ENCODE measurements at regions not wholly inside any gene's neighbourhood (a gene's known extent, or its start where the extent isn't known, plus 50 kb on each side); places are given as distances from the start of the nearest gene placed in this dataset.
"Not testable (repeated sequence)": the region's sequence is repeated elsewhere in the genome, so short reads cannot be mapped to it uniquely, and the experiment has no call there.

DNA sequence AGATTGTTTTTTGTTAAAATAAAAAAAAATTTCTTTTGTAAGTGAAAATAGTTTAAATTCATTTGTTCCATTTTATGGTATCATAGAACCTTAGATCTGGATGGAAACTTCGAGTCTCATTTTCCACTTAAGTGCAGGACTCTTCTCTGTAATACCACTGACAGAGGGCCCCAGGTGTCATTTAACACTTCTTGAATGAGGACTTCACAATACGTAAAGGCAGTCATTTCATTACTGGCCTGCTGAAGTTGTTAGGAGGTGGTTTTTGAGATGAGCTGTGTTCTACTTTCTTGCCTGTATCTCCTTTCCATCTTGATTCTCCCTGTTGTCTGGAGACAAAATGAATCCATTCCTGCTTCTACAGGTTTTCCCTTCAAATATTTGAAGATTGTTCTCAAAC lies 455.3 kb downstream of the DMRT2 start:
- no peak for DNase-seq

DNA sequence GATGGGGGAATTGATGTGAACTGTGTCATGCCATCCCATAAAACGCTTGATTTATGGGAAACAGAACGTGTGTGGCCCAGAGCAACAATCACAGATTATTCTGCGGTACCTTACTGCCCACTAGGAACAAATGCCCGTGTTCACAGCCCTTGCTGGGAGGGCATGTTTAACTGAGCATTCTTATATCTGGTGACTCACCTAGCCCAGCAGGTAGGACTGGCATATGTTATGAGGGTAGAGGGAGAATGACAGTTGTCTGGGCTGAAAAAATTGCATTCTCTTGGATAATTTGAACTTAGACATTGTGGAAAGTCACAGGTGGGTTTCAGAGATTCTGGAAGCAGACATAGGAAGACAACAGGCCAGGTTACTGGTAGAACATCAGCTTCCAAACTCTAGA lies 460.6 kb downstream of the DMRT2 start:
- DNase-seq: no peak

DNA sequence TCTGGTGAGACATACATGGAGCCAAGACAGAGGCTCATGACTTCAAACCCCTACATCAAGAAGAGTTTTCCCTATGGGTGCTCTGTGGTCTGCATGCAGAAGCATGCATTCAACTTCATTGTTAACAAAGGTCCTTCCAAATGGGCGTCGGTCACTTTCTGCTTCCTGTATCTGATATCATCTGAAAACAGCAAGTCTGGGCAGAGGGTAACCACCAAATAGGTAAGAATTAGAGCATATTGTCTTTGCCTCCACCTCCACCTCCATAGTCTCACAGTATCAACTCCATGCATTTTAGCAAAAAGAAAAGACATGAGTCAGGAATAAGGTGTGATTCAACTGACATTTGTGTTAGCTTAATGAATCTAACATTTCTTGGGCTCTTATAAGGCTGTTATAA lies 462.9 kb downstream of the DMRT2 start:
- no peak for DNase-seq

GRCh38 chr9:1514250-1514649 lies 464.1 kb downstream of the DMRT2 start:
- no peak for DNase-seq

- no peak for DNase-seq
Observed at GRCh38 chr9:1514776-1515363, 464.7 kb downstream of the DMRT2 start.

DNA sequence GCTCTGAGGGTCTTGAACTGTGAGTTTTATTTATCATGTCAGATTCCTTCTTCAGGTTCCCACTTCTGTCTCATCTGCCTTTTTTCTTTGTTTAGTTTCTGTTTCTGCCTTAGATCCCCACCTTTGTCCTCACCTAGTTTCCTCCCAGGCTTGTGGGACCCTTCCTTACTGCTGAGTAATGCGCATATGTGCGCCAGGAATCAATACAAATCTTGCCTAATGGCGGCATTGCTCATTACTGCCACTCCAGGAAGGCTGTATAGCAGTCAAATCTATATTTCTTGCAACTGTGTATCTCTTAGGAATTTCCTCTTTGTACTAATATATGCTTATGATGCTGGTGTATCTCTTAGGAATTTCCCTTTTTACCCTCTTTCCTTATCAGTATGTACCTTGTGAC lies 465.4 kb downstream of the DMRT2 start:
- DNase-seq: no peak

- DNase-seq: no peak
Observed at GRCh38 chr9:1521547-1521946, 471.4 kb downstream of the DMRT2 start.

DNA sequence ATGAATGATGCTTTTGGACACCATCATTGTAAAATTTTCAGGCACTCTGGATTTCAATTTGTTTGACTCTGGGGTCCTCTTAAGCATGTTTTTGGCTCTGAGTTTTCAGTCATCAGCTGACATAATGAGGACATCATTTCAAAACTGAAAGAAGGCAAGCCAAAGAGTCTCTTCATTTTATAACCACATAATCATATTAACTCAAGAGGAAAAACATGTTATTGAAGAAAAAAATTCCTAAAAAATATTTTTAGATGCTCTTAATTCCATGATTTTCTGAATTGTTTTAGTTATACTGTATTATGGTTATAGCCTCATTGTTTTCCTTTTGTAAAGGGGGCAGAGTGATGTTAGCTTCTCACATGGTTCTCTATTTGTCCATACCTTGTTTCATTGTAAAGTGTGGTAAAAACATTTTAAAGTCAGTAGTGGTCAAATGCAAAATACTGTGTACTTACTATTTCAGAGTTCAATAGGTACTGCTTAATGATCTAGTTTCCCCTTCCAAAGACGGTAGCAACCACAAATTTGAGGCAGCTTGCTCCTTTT lies 472.1 kb downstream of the DMRT2 start:
- no peak for DNase-seq

DNA sequence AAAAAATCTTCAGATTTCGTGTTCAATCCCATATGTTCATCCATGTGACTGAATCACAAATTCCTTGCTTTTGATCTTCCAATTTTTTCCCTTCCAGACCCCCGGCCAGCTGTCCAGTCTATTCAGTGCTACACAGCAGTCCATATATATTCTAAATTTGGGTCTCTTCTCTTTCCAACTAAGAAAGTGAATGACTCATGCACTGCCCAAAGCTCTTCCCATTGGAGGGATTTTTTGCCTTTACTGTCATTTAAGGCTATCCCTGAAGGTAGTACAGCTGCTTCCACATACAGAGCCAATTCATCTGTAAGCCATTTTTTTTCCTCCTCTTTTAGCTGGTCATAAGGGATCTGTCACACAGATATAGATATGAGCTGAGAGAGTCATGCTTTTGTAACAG lies 478.3 kb downstream of the DMRT2 start:
- DNase-seq: no peak

DNA sequence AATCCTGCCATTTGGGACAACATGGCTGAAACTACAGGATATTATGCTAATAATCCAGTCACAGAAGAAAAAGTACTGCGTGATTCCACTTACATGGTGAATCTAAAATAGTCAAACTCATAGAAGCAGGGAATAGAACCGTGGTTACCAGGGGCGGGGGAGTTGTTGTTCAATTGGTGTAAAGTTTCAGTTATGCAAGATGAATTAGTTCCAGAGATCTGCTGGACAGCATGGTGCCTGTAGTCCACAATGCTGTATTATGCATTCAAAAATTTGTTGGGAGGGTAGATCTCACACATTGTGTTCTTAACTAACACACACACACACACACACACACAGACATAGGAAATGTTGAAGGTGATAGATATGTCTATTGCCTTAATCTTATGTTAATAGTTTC lies 480.5 kb downstream of the DMRT2 start:
- no peak for DNase-seq

DNA sequence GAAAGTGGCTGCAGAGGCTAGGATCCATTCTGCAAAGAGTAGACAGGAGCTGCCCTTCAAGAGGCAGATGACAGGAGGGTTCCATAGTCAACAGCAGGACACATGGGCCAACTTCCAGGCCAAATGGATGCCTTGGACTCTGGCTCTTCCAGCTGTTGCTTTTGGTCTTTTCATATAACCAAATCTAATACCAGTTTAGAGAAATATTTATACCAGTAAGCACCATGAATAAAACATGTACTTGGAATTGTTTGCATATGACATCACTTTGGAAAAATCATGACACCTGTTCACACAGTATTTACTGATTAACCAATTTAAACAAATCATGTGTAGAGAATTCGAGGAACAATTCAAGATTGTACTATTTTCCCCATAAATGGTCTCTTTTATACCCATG lies 481.3 kb downstream of the DMRT2 start:
- DNase-seq: no peak

DNA sequence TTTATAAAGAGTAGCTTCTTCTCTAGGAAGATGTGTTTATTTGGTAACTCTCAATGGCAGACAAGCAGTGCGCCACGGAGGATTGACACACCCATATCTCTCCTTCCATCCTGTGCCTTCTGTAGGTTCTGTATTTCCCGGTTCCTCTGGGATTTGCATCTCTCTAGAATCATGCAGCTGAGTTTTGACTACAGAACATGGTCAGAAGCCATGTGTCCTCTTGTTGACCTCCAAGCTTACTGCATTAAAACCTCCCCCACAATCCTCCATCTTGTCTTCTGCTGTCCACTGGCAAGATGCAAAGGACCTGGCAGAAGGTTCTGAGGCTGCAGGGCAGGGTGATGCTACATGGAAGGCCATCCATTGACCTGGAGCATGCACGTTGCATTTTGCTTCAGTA lies 482.0 kb downstream of the DMRT2 start:
- no peak for DNase-seq

- no peak for DNase-seq
Observed at GRCh38 chr9:1535051-1535450, 480.1 kb upstream of the SMARCA2 start.

DNA sequence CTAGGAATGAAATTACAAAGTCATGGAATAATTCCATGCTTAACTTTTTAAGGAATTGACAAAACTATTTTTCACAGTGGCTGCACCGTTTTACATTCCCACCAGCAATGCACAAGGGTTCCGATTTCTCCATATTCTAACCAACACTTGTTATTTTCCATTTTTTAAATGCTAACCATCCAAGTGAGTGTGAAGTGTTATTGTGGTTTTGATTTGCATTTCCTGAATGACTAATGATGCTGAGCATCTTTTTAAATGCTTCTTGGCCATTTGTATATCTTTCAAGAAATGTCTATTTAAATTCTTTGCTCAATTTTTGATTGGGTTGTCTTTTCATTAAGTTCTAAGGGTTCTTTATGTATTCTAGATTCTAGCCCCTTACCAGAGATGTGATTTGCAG lies 479.5 kb upstream of the SMARCA2 start:
- no peak for DNase-seq

GRCh38 chr9:1536522-1537170 lies 478.5 kb upstream of the SMARCA2 start:
- DNase-seq: no peak

DNA sequence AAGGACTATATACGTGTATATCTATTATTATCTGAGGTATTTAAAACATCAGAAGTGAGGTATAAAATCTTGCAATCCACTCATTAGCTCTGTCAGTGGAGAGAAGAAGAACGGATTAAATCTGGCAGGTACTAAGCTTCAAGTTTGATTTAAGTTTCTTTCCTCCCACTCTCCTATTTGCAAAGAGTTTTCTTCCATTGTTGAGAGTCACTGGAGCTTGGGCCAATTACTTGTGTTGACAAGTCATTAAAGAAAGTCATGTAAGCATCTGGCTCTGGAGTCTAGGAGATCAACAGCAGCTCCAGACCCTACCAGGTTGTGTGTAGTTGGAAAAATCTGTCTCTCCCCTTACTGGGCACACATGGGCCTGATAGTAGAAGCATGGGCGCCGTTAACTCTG lies 476.8 kb upstream of the SMARCA2 start:
- DNase-seq: no peak

GRCh38 chr9:1539216-1539615 lies 475.9 kb upstream of the SMARCA2 start:
- DNase-seq: no peak

- DNase-seq: no peak
Observed at GRCh38 chr9:1550636-1551035, 464.5 kb upstream of the SMARCA2 start.

DNA sequence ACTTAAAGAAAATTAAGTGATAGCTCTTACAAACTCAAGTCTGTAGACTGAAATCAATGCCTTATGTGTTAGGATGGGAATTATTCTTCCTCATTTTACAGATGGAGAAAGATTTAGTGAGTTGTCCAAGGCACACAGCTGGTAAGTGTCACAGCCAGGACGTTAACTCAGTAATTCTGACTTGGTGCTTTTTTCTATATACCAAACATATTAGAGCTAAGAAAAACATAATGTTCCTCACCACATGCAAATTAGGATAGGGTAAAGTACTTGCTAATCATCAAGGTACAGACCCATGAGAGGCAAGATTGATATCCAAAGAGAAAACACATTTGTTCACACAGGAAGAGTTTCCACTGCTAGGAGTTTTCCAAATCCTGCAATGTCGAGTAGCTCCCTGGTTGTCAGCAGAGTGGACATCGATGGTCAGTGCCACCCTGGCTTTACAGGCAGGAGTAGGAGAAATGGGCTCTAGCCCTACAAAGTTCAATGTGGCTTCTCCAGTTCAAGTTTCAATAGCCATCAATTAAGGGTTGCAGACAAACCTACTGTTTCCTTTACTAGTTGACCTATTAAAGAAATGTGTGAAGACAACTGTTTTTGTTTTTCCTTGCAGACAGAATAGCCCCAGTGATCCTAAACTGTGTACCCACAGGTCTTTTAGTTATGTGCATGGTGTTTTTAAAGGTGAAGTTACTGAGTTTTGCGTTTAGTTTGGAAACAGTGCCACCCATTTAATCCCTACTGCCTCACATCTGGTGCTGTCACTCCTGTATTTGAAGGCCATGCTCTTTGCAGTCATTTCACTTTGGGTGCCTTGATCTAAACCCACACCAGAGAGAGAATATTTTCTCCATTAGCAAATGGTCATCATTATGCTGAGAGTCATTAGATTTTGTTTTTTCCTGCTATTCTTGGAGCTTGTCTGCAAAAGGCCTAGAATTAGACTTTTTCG lies 460.8 kb upstream of the SMARCA2 start:
- no peak for DNase-seq

- not testable (repeated sequence) for DNase-seq
Observed at GRCh38 chr9:1558666-1559065, 456.5 kb upstream of the SMARCA2 start.

- DNase-seq: no peak
Observed at GRCh38 chr9:1575939-1576338, 439.2 kb upstream of the SMARCA2 start.

DNA sequence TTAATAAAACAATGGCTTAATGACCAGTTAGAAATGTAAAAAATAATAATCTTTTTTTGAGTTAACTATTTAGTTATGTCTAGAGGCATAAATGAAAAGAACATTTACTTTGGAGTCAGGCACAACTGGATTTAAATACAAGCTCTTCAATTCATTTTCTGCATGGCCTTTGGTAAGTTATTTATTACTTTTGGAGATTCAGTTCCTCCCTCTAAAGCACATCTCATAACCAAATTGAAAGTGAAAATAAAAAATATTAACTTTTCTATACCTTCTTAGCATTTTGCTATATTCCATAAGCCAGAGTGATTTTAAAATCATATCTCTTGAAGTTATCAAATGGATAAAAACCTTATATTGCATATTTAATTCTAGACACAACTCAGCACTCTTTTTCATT lies 434.9 kb upstream of the SMARCA2 start:
- DNase-seq: no peak

DNA sequence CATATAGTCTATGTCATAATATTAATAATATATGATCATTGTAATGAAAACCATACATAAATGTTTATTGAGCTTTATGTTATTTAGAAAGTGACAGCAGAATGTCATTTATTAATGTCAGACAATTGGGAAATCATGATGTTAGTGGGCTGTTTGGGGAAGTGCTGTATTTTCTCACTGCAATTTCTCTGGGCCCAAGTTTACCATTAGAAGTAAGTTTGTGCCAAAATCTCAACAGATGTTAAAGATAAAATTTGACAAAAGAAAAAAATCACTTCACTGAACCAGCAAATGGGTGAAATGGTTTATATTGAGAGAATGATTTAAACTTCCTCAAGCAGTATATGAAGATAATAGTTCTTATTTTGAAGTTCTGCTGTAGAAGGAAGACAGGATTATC lies 433.2 kb upstream of the SMARCA2 start:
- DNase-seq: no peak

GRCh38 chr9:1591310-1591709 lies 423.8 kb upstream of the SMARCA2 start:
- DNase-seq: no peak

Measured in DMS79 treated with DMSO at 0.1 percent for 48 hours (cell line).